ENCODE measurements at regions not wholly inside any gene's neighbourhood (a gene's known extent, or its start where the extent isn't known, plus 50 kb on each side); places are given as distances from the start of the nearest gene placed in this dataset.
"Not testable (repeated sequence)": the region's sequence is repeated elsewhere in the genome, so short reads cannot be mapped to it uniquely, and the experiment has no call there.

DNA sequence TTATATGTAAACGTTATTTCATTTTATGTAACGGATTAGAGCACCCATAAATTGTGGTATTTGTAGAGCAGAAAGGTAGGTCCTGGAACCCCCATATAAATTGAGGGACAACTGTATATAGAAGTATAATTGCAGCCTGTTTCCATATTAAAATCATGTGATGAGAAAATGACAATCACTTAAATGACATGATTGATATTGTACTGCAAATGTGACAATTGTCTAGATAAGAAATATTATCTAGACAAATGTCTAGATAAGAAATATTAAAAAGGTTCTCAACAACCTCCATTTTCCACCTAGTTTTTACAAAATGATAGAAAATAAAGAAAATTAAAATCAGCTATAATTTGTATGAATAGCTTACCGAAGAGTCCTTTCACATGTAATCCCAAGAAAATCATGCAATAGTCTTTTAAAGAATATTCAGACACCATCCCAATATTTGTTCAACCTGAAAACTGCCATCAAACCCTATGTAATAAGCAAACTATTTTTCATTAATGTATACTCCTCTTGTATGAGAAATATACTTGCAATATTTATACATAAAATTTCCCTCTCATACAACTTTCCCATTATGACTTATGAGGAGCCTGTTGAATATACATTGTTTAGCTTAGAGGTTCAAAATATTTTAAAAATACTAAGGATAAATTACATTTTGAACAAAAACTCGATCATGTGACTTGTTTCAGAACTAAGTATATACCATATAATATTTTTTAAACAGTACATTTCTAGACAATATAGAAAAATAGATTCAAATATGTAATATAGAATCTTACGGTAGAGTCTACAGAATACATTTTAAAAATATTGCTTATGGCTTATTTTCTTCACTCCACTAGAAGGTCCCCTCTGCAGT, 153.2 kb downstream of the CRPPA start:
- no peak overlapping the region for H3K27ac ChIP-seq
- no peaks in the 10 kb centered on the region; the same call in 1 of the 2 replicates for H3K27me3 ChIP-seq
- no peaks in the 10 kb centered on the region for H3K36me3 ChIP-seq
- H4K20me1 ChIP-seq: no peaks in the 10 kb centered on the region
- H3K9me3 ChIP-seq: no peaks in the 10 kb centered on the region
- H3K4me3 ChIP-seq: no peak overlapping the region
- TF ChIP-seq Cebpa-rat (IDR thresholded peaks at IDR 0.05): no peak
- no peak overlapping the region for H3K9ac ChIP-seq
- H3K4me1 ChIP-seq: no peaks in the 10 kb centered on the region
- H3K4me2 ChIP-seq: no peak overlapping the region

DNA sequence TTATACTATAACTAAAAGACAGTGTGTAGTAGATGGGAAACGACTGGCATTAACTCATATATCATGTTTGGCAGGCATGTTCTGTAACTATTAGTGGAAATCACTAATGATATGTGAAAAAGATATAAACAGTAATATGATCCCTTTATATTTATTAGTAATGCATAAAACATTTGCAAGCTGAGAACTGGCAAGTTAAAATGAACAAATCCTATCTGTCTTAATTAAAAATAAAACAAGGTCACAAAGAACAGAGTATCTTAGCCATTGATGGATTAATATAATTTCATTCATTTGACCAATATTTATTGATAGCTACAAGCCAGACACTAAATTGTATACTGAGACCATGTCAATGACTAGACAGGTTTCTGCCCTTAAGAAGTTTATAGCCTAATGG, 154.5 kb downstream of the CRPPA start:
- Histone ChIP-seq H3K36me3 (no peaks in the 10 kb centered on the region), H3K27ac (no peak overlapping the region), H4K20me1 (no peaks in the 10 kb centered on the region), H3K4me3 (no peak overlapping the region), H3K4me2 (no peak overlapping the region), H3K9me3 (no peaks in the 10 kb centered on the region), H3K27me3 (no peaks in the 10 kb centered on the region; the same call in 1 of the 2 replicates), H3K9ac (no peak overlapping the region), H3K4me1 (no peaks in the 10 kb centered on the region)
- no peak for TF ChIP-seq Cebpa-rat (IDR thresholded peaks at IDR 0.05)

DNA sequence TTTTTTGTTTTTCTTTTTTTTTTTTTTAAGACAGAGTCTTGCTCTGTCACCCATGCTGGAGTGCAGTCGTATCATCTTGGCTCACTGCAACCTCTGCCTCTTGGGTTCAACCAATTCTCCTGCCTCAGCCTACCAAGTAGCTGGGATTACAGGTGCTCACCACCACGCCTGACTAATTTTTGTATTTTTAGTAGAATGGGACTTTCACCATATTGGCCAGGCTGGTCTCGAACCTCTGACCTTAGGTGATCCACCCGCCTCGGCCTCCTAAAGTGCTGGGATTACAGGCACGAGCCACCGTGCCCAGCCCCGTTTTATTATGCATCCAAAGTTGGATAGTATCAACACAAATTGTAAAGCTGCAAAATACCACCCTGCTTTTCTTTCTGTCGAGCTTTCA, 154.9 kb downstream of the CRPPA start:
- H3K4me2 ChIP-seq, H3K4me3 ChIP-seq, H3K4me1 ChIP-seq, H3K27ac ChIP-seq, H3K9ac ChIP-seq, H3K9me3 ChIP-seq, H3K36me3 ChIP-seq, H3K27me3 ChIP-seq, H4K20me1 ChIP-seq: not testable (repeated sequence)

DNA sequence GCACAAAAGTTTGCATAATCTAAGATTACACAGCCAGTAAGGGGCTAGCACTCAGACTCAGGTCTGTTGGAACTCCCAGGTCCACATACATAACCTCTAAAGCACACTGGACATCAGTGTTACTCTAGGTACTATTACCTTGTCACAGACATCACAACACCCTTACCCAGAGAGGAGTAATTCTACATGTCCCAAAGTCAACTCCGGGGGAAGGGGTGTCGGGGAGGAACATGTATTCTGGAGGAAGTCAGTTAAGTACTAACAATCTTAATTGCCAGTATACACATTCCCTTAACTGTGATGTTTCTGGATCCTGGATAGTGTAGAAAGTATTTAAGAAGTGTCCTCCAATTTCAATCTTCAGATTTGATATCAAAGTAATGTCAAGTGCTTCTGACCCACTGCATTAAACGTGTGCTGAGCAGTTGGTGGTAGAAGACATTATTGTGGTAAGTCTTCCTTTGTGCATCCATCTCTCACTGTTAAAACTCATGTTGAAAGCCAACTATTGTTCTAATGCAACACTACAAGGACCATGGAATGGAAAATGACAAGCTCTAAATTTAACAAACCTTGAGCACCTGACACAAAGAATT, 155.4 kb downstream of the CRPPA start:
- TF ChIP-seq Cebpa-rat (IDR thresholded peaks at IDR 0.05): no peak
- Histone ChIP-seq H3K27ac (no peak overlapping the region), H3K27me3 (no peaks in the 10 kb centered on the region; the same call in 1 of the 2 replicates), H4K20me1 (no peaks in the 10 kb centered on the region), H3K4me1 (no peaks in the 10 kb centered on the region), H3K9ac (no peak overlapping the region), H3K36me3 (no peaks in the 10 kb centered on the region), H3K4me3 (no peak overlapping the region), H3K4me2 (no peak overlapping the region), H3K9me3 (no peaks in the 10 kb centered on the region)

DNA sequence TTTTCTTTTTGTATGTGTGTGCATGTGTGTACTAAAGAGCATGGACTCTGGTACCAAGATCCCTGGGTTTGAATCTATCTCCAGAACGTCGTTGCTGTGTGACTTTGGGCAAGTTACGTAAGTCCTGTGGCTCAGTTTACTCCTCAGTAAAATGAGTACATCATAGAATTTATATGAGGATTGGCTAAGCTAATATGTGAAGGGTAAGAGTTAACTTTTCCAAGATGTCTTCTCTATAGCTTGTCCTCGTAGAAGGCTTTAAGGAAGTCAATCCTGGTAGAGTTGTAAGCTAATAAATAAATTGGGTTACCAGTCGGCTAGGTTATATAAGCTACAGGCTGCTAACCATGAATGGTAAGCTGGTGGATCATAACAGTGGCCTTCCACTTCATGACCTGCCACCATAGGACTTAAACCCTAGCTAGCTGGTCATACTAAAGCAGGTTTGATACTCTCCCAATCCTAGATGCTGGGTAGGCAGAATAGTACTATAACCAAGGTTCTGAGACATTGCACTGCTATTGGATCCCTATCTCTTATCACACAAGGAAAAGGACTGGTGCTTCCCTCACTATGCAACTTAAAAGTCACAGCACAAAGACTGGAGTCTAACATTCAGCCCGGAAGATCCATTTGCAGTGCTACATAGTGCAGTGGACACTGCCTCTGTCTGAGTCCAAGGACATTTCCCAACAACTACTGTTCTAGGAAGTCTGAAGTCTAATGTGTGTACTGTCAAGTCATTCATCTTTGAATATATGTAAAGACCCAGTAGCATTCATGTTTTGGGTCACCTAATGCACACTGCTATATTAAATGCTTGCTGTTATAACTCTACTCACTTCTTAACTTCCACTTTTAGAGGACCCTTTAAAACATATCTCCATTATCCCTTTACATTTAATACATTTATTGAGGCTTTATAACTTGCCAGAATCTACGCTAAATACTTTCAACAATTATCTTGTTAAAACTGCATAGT, 156.2 kb downstream of the CRPPA start:
- no peak overlapping the region for H3K9ac ChIP-seq
- no peaks in the 10 kb centered on the region for H4K20me1 ChIP-seq
- no peak overlapping the region for H3K4me2 ChIP-seq
- no peaks in the 10 kb centered on the region for H3K9me3 ChIP-seq
- no peak overlapping the region for H3K4me3 ChIP-seq
- H3K36me3 ChIP-seq: no peaks in the 10 kb centered on the region
- no peak for TF ChIP-seq Cebpa-rat (IDR thresholded peaks at IDR 0.05)
- no peaks in the 10 kb centered on the region for H3K4me1 ChIP-seq
- no peaks in the 10 kb centered on the region; the same call in 1 of the 2 replicates for H3K27me3 ChIP-seq
- H3K27ac ChIP-seq: no peak overlapping the region

DNA sequence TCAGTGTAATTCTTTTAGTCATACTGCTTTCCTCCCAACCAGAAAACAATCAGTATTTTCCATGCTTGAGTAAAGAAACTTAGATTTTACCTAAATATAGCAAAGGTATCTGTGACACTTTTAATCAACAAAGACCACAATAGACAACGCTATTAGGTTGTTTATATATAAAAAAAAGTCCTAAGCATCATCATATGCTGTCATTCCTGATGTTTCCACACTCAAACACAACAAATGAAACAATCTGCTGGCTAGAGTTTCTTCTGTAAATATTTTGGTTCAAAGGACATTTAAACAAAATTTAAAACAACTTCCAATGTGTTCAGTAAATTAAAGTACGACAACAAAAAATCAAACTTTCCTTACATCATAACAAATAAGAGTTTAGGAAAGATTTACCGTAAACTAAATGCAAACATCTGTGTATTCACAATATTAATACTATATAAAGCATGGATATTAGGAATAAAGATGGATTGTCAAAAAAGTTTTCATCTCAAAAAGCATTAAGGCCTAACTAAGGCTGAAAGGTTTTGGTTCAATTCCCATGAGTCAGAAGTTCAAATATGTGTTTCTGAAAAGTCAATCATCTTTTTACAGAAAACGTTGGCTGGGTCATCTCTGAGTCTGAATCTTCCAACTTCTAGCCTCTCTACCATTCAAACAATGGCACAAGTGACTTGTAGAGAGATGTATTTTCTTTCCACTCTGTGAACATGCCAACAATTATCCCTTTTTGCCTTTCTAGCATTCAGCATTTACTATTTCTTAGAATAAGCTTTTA, 157.1 kb downstream of the CRPPA start:
- Histone ChIP-seq H3K4me1 (no peaks in the 10 kb centered on the region), H3K36me3 (no peaks in the 10 kb centered on the region), H3K9me3 (no peaks in the 10 kb centered on the region), H3K27ac (no peak overlapping the region), H3K4me2 (no peak overlapping the region), H4K20me1 (no peaks in the 10 kb centered on the region), H3K9ac (no peak overlapping the region), H3K4me3 (no peak overlapping the region), H3K27me3 (no peaks in the 10 kb centered on the region; the same call in 1 of the 2 replicates)
- TF ChIP-seq Cebpa-rat (IDR thresholded peaks at IDR 0.05): no peak

DNA sequence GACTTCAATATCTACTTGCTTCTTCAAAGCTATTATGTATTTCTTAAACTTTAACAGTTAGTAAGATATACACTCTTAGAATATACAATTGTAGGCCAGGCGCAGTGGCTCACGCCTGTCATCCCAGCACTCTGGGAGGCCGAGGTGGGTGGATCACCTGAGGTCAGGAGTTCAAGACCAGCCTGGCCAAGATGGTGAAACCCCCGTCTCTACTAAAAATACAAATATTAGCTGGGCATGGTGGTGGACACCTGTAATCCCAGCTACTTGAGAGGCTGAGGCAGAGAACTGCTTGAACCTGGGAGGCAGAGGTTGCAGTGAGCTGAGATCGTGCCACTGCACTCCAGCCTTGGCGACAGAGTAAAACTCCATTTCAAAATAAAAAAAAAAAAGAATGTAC, 158.0 kb downstream of the CRPPA start:
- H3K4me2 ChIP-seq, H3K4me3 ChIP-seq, H3K9me3 ChIP-seq, H3K4me1 ChIP-seq, H3K27ac ChIP-seq, H3K27me3 ChIP-seq, H4K20me1 ChIP-seq, H3K36me3 ChIP-seq, H3K9ac ChIP-seq: not testable (repeated sequence)

DNA sequence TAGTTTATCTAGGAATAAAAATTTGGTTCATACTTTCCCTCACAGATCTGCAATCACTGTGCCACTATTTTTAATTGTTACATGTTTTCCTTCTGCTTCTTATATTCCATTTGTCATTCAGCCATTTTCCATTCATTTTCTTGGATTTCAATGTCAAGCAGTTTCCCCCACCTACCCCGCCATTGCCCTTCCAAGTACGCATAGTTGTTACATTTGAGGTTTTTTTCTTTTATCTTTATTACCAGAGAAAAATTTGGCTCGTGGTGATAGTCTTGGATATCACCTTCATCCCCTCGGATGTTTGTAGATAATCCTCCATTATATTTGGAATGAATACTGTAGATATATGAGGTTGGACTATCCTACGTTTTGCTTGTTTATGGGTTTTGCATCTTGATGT, 159.7 kb downstream of the CRPPA start:
- H3K4me3 ChIP-seq: no peak overlapping the region
- H3K4me2 ChIP-seq: no peak overlapping the region
- H3K27ac ChIP-seq: no peak overlapping the region
- no peak overlapping the region for H3K9ac ChIP-seq
- no peaks in the 10 kb centered on the region; the same call in 1 of the 2 replicates for H3K27me3 ChIP-seq
- H4K20me1 ChIP-seq: no peaks in the 10 kb centered on the region
- no peaks in the 10 kb centered on the region for H3K9me3 ChIP-seq
- H3K36me3 ChIP-seq: no peaks in the 10 kb centered on the region
- no peaks in the 10 kb centered on the region for H3K4me1 ChIP-seq
- no peak for TF ChIP-seq Cebpa-rat (IDR thresholded peaks at IDR 0.05)

DNA sequence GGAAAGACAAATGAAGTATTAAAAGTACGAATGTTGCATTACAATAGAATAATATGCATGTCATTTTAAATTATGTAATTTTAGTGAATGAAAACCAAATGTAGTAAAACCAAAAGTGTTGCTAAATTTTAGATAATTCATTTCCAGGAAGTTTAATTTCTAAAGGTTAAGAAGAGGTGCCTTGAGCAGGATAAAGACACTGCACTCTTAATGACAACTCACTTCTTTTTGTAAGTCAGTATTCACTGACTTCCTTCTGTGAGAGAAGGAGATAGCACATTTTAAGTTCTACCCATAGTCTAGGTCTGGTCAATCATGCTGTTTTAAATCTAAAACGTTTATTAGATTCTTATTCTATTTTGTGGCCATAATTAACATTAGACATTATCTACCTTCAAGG, 160.2 kb downstream of the CRPPA start:
- Histone ChIP-seq H3K4me1 (no peaks in the 10 kb centered on the region), H3K4me2 (no peak overlapping the region), H3K27ac (no peak overlapping the region), H3K27me3 (no peaks in the 10 kb centered on the region; the same call in 1 of the 2 replicates), H4K20me1 (no peaks in the 10 kb centered on the region), H3K9me3 (no peaks in the 10 kb centered on the region), H3K9ac (no peak overlapping the region), H3K36me3 (no peaks in the 10 kb centered on the region), H3K4me3 (no peak overlapping the region)
- no peak for TF ChIP-seq Cebpa-rat (IDR thresholded peaks at IDR 0.05)
